GM20000 (cell line): ENCODE measurements at regions not wholly inside any gene's neighbourhood (a gene's known extent, or its start where the extent isn't known, plus 50 kb on each side); places are given as distances from the start of the nearest gene placed in this dataset.

ENCODE experiments used
- DNase-seq: peaks from one replicate; pipeline ENCODE4 v3.0.0; 2012; ENCODE audit warnings: low spot score
- TF ChIP-seq, protein P1 (sequence below): IDR thresholded peaks from 2 replicates; pipeline ENCODE4 v1.5.1; 2012; ENCODE audit warnings: mild to moderate bottlenecking, control low read depth; ENCODE audit errors: extremely low read depth, missing control alignments

DNA sequence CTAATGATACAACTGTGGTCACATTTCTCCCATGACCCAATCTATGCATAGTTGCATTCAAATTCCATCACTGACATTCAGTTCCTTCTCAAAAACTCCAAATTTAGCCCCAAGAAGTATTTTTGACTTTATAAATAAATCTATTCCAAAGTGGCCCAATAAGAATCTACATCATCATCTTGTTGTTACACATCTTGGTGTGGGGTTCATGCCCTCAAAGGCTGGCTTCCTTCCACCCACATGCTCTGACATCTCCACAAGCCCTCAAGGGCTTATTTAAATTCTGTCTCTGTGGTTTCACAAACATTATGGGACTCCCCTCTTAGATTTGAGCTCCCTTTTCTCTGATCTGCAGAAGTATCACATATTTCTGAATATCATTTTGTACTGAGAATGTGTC lies 585.3 kb upstream of the BTBD3 start:
- TF ChIP-seq, protein P1, sequence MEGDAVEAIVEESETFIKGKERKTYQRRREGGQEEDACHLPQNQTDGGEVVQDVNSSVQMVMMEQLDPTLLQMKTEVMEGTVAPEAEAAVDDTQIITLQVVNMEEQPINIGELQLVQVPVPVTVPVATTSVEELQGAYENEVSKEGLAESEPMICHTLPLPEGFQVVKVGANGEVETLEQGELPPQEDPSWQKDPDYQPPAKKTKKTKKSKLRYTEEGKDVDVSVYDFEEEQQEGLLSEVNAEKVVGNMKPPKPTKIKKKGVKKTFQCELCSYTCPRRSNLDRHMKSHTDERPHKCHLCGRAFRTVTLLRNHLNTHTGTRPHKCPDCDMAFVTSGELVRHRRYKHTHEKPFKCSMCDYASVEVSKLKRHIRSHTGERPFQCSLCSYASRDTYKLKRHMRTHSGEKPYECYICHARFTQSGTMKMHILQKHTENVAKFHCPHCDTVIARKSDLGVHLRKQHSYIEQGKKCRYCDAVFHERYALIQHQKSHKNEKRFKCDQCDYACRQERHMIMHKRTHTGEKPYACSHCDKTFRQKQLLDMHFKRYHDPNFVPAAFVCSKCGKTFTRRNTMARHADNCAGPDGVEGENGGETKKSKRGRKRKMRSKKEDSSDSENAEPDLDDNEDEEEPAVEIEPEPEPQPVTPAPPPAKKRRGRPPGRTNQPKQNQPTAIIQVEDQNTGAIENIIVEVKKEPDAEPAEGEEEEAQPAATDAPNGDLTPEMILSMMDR: no peak
- DNase-seq: no peak

GRCh38 chr20:11333634-11334033 lies 584.1 kb upstream of the BTBD3 start:
- no peak for DNase-seq
- TF ChIP-seq, protein P1: no peak

DNA sequence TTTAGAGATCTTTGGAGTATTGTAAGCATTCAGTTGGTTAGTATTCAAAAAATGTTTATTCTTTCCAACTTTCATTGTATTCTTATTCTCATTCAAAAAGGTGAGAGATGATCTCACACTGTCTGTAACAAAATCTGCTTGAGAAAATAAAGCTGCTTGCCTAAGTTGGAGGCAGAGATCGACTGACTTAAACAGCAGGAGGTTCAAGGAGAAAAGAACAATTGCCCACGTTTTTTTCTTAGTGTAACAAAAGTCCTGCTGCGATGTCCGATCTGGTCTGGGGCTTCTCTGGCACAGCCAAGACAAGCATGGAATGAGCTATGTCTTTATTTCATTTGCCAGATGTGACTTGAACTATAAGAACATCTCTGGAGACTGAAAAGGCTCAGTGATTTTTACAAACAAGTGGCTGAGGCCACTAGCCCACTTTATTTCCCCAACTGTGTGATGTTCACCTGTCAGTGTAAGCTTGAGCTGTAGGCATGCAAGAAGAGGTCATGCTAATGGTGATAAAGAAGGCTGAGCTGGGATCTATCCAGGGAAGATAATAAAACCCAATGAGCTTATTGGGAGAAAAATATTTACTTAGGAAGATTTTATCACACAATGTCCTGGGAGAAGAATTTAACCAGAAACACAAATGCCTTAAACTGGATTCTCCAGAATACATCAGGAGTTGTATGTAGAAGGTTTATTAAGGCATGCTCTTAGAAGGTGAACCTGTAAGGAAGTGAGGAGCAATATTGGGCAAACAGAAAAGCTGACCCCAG lies 580.1 kb upstream of the BTBD3 start:
- TF ChIP-seq, protein P1: no peak
- no peak for DNase-seq

DNA sequence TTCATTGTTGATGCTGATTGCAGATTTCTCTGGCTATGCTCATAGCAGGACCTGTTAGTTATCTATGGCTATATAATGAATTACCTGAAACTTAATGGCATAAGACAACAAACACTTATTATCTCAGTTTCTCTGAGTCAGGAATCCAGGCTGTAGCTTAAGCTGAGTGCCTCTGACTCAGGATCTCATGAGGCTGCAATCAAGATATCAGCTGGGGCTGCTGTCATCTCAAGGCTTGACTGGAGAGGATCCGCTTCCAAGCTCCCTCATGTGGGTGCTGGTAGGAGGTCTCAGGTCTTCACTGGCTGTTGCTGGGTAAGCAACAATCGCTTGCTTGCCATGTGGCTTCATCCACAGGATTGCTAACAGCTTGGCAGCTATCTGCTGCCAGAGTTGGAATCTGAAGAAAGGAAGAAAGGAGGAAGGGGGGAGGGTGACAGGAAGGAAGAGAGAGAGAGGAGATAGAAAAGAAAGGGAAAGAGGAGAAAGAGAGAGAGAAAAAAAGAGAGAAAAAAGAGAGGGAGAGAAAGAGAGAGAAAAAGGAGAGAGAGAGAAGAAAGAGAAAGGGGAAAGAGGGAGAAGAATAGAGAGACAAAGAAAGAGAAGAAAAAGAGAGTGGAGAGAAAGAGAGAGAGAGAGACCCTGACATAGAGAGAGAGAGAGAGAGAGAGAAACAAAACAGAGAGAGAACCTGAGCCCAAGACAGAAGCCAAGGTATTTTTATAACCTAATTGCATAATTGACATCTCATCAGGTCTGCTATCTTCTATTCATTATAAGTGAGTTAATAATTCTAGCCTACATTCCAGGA lies 579.0 kb upstream of the BTBD3 start:
- DNase-seq: no peak
- TF ChIP-seq, protein P1: no peak

DNA sequence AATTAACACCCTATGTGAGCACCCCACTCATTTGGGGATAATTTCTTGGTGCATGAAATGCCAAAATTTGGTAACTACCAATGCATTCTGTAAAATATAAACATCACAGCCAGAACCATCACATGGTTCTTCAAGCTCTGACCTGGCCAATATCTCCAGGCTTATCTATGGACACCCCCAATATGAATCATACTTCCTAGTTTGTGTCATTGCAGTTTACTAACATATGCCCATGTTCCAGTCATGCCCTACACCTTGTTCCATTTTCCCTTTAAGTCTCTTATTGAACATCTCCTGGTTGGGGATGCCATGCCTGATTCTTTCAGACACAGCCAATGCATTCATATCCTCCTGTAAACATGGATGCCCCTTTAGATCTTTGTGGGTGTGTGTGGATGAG lies 572.8 kb upstream of the BTBD3 start:
- DNase-seq: no peak
- TF ChIP-seq, protein P1: no peak

GRCh38 chr20:11347738-11348137 lies 570.0 kb upstream of the BTBD3 start:
- TF ChIP-seq, protein P1: no peak
- DNase-seq: no peak
